Ovary (tissue), 7 donors: ENCODE measurements at regions not wholly inside any gene's neighbourhood (a gene's known extent, or its start where the extent isn't known, plus 50 kb on each side); places are given as distances from the start of the nearest gene placed in this dataset.

ENCODE experiments used
- DNase-seq, 5 donors: peaks; one replicate each; pipeline ENCODE4 v3.0.0-alpha.2; 2019 to 2020
- H3K27ac ChIP-seq, 2 donors: fragments of 200-600 bp; one replicate each; pipeline versions ENCODE4 v1.5.1 to v1.8.0; 2019 to 2022
- H3K27me3 ChIP-seq: fragments of 200-600 bp; one replicate; pipeline ENCODE4 v1.8.0; 2022
- H3K36me3 ChIP-seq: fragments of 200-600 bp; sonication (generic); one replicate; pipeline ENCODE4 v1.5.1; 2019
- H3K4me1 ChIP-seq: one replicate; pipeline ENCODE4 v1.8.1; 2013; ENCODE audit warnings: mild to moderate bottlenecking, moderate library complexity; ENCODE audit not compliant: insufficient read depth
- H3K4me3 ChIP-seq: fragments of 200-600 bp; sonication (generic); one replicate; pipeline ENCODE4 v1.5.1; 2017
- H3K9me3 ChIP-seq, 2 donors: fragments of 200-600 bp in 1 of 2; sonication (generic) in 1 of 2; one replicate each; pipeline versions ENCODE4 v1.5.1 to v1.8.1; 2013 to 2019; ENCODE audit warnings: mild to moderate bottlenecking in 1 of 2, moderate library complexity in 1 of 2
- CTCF ChIP-seq, 3 donors: fragments of 450-650 bp in 2 of 3; fragments of 200-600 bp in 1 of 3; IDR thresholded peaks; one replicate each; pipeline versions ENCODE4 v1.5.1 to v1.8.0; 2016 to 2022; ENCODE audit warnings: antibody characterized with exemption in 3 of 3, mild to moderate bottlenecking in 1 of 3
- EP300 ChIP-seq: sonication (generic); formaldehyde crosslinking; IDR thresholded peaks from one replicate; pipeline ENCODE4 v1.6.1; 2017; ENCODE audit warnings: antibody characterized with exemption
- POLR2A ChIP-seq: fragments of 450-650 bp; IDR thresholded peaks from one replicate; pipeline ENCODE4 v1.6.1; 2017; ENCODE audit warnings: antibody characterized with exemption, mild to moderate bottlenecking, moderate library complexity
- WGBS, 3 donors: extraction: QIAGEN DNeasy Blood & Tissue Kit in 1 of 3; methylation state at CpG; one replicate each; pipeline versions ENCODE4 v1.1.5 to v1.1.7; 2013 to 2017; 5-methylcytosine and 5-hydroxymethylcytosine counted together
- intact Hi-C, 4 donors: fragments of 100-400 bp; cut with DNase I; formaldehyde crosslinking; loops; one replicate each; pipeline versions ENCODE4 v1.11.0 to v1.15.1; 2022 to 2023
- donor health status: DM: no; HTN: no; CAD: no; lungs with moderate emphysema.
- donor health status: DM: no; HTN: no; CAD: no.
- donor health status: Bipolar disorder and iron deficiency.
- donor health status: DM: no; HTN: no; CAD: no.
- donor health status: DM: yes; HTN: yes; CAD: no.

- H3K36me3 ChIP-seq = no peaks in the 10 kb centered on the region
- no peaks in the 10 kb centered on the region for H3K4me1 ChIP-seq
- no peak overlapping the region for H3K4me3 ChIP-seq
- H3K9me3 ChIP-seq = no peaks in the 10 kb centered on the region
- no peaks in the 10 kb centered on the region for H3K27me3 ChIP-seq
- TF ChIP-seq CTCF (IDR thresholded peaks at IDR 0.05) = no peak
- TF ChIP-seq EP300 = no peak
- TF ChIP-seq POLR2A = no peak
- WGBS, 3 donors = 52 to 58% (median 53%) methylated on average over 2 of the region's 2 CpGs
- intact Hi-C loops = no loop called here
- no peak overlapping the region for H3K27ac ChIP-seq
- no peak for DNase-seq
Measured at GRCh38 chr16:52055381-52055780, 491.6 kb downstream of the TOX3 start.

GRCh38 chr16:52054326-52054725, 492.6 kb downstream of the TOX3 start:
- H3K27me3 ChIP-seq = no peaks in the 10 kb centered on the region
- H3K4me1 ChIP-seq = no peaks in the 10 kb centered on the region
- H3K27ac ChIP-seq = no peak overlapping the region
- WGBS, 3 donors = 26 to 54% (median 33%) methylated on average over 1 of the region's 1 CpG
- no peak for DNase-seq
- H3K36me3 ChIP-seq = no peaks in the 10 kb centered on the region
- no peak for TF ChIP-seq CTCF (IDR thresholded peaks at IDR 0.05)
- TF ChIP-seq POLR2A = no peak
- no peak overlapping the region for H3K4me3 ChIP-seq
- intact Hi-C loops = no loop called here
- no peaks in the 10 kb centered on the region for H3K9me3 ChIP-seq

GRCh38 chr16:52052818-52053217, 494.1 kb downstream of the TOX3 start:
- intact Hi-C loops = no loop called here
- no peaks in the 10 kb centered on the region for H3K27me3 ChIP-seq
- no peaks in the 10 kb centered on the region for H3K9me3 ChIP-seq
- DNase-seq = no peak
- no peak overlapping the region for H3K4me3 ChIP-seq
- no peaks in the 10 kb centered on the region for H3K4me1 ChIP-seq
- no peak for TF ChIP-seq CTCF (IDR thresholded peaks at IDR 0.05)
- no peak overlapping the region for H3K27ac ChIP-seq
- no peaks in the 10 kb centered on the region for H3K36me3 ChIP-seq

GRCh38 chr16:52051414-52052172, 495.4 kb downstream of the TOX3 start:
- no peak overlapping the region for H3K27ac ChIP-seq
- DNase-seq = no peak
- no peaks in the 10 kb centered on the region for H3K4me1 ChIP-seq
- WGBS, 3 donors = 86 to 89% (median 87%) methylated on average over 1 of the region's 1 CpG
- intact Hi-C loops = no loop called here
- no peaks in the 10 kb centered on the region for H3K36me3 ChIP-seq
- no peak for TF ChIP-seq EP300
- no peak for TF ChIP-seq POLR2A
- TF ChIP-seq CTCF (IDR thresholded peaks at IDR 0.05) = no peak
- H3K9me3 ChIP-seq = no peaks in the 10 kb centered on the region
- no peaks in the 10 kb centered on the region for H3K27me3 ChIP-seq
- no peak overlapping the region for H3K4me3 ChIP-seq
